HG02938 (cell line): ENCODE measurements at regions not wholly inside any gene's neighbourhood (a gene's known extent, or its start where the extent isn't known, plus 50 kb on each side); places are given as distances from the start of the nearest gene placed in this dataset.

Source experiments
- ATAC-seq: cut with Tn5 transposase; IDR thresholded peaks from one replicate; pipeline ENCODE4 v1.9.1; 2021; ENCODE audit warnings: mild to moderate bottlenecking, moderate library complexity; ENCODE audit not compliant: unreplicated experiment

- no peak for ATAC-seq
These were observed 50.6 kb upstream of the IKZF2 start for GRCh38 chr2:213202011-213202410.

GRCh38 chr2:213205944-213206343 lies 54.5 kb upstream of the IKZF2 start:
- no peak for ATAC-seq

- no peak for ATAC-seq
These were observed 61.8 kb upstream of the IKZF2 start for GRCh38 chr2:213213186-213213585.

- no peak for ATAC-seq
These were observed 62.8 kb upstream of the IKZF2 start for GRCh38 chr2:213214209-213214608.

- no peak for ATAC-seq
These were observed 65.0 kb upstream of the IKZF2 start for GRCh38 chr2:213216461-213216860.

- no peak for ATAC-seq
These were observed 64.4 kb upstream of the SPAG16 start for GRCh38 chr2:213219816-213220215.

- peak; percentile 75 for ATAC-seq
These were observed 63.2 kb upstream of the SPAG16 start for GRCh38 chr2:213220967-213221603.

- no peak for ATAC-seq
These were observed 62.3 kb upstream of the SPAG16 start for GRCh38 chr2:213221957-213222356.

- no peak for ATAC-seq
These were observed 59.9 kb upstream of the SPAG16 start for GRCh38 chr2:213224366-213224765.

GRCh38 chr2:213225866-213226265 lies 58.4 kb upstream of the SPAG16 start:
- no peak for ATAC-seq

- peak; percentile 90 for ATAC-seq
These were observed 56.8 kb upstream of the SPAG16 start for GRCh38 chr2:213227458-213227857.

GRCh38 chr2:213228638-213229037 lies 55.6 kb upstream of the SPAG16 start:
- ATAC-seq = no peak

GRCh38 chr2:213229814-213230213 lies 54.5 kb upstream of the SPAG16 start:
- peak; percentile 18 for ATAC-seq

GRCh38 chr2:213231966-213232365 lies 52.3 kb upstream of the SPAG16 start:
- no peak for ATAC-seq

GRCh38 chr2:213232649-213233437 lies 51.4 kb upstream of the SPAG16 start:
- peak; percentile 92 for ATAC-seq

- ATAC-seq = no peak
These were observed 50.6 kb upstream of the SPAG16 start for GRCh38 chr2:213233438-213234330.
